OCI-LY7 (cell line): ENCODE measurements at regions not wholly inside any gene's neighbourhood (a gene's known extent, or its start where the extent isn't known, plus 50 kb on each side); places are given as distances from the start of the nearest gene placed in this dataset.

ENCODE experiments used
- CTCF ChIP-seq: fragments of 200-600 bp; sonication (generic); conservative IDR thresholded peaks from 2 replicates; pipeline ENCODE4 v1.5.1; 2014; ENCODE audit warnings: mild to moderate bottlenecking, antibody characterized with exemption, low read length, moderate library complexity, mixed read lengths
- EZH2phosphoT487 ChIP-seq: fragments of 200-600 bp; sonication (generic); IDR thresholded peaks from 2 replicates; pipeline ENCODE4 v1.6.1; 2018; ENCODE audit warnings: low read depth, borderline replicate concordance, mild to moderate bottlenecking, mixed run types, antibody characterized with exemption, low read length, moderate library complexity, mixed read lengths

GRCh38 chr16:72286936-72287620 is 115.1 kb upstream of the PMFBP1 start:
- TF ChIP-seq CTCF (no peak), EZH2phosphoT487 (no peak)
